Effector memory CD8-positive, alpha-beta T cell (primary cell): ENCODE measurements at regions not wholly inside any gene's neighbourhood (a gene's known extent, or its start where the extent isn't known, plus 50 kb on each side); places are given as distances from the start of the nearest gene placed in this dataset.

Experiments
- ATAC-seq: fragments of 150-1000 bp; cut with Tn5 transposase; replicated peaks from 2 replicates; pipeline ENCODE4 v1.10.0; 2021; ENCODE audit warnings: mild to moderate bottlenecking, moderate library complexity
- DNase-seq, 3 experiments: peaks; one replicate each; pipeline ENCODE4 v3.0.0; 2021
- H3K27ac Mint-ChIP-seq, 2 donors: one replicate each; pipeline ENCODE4 v1.8.0; 2022; ENCODE audit warnings: mild to moderate bottlenecking in 2 of 2, mixed read lengths in 2 of 2, moderate library complexity in 2 of 2
- H3K27me3 Mint-ChIP-seq, 2 donors: one replicate each; pipeline ENCODE4 v1.8.0; 2022; ENCODE audit warnings: mixed read lengths in 2 of 2
- H3K36me3 Mint-ChIP-seq: one replicate; pipeline ENCODE4 v1.8.0; 2022; ENCODE audit warnings: mild to moderate bottlenecking, moderate library complexity, mixed read lengths; ENCODE audit not compliant: insufficient read depth
- H3K4me1 Mint-ChIP-seq, 2 donors: one replicate each; pipeline ENCODE4 v1.8.0; 2022; ENCODE audit warnings: low read depth in 2 of 2, mixed read lengths in 2 of 2
- H3K4me3 Mint-ChIP-seq, 2 donors: one replicate each; pipeline ENCODE4 v1.8.0; 2022; ENCODE audit warnings: mild to moderate bottlenecking in 2 of 2, mixed read lengths in 2 of 2, moderate library complexity in 2 of 2
- H3K9me3 Mint-ChIP-seq, 2 donors: one replicate each; pipeline ENCODE4 v1.8.0; 2022; ENCODE audit warnings: mixed read lengths in 2 of 2

GRCh38 chr6:151154418-151154817 lies 85.3 kb upstream of the AKAP12 start:
- no peaks in the 10 kb centered on the region for H3K36me3 Mint-ChIP-seq
- ATAC-seq (no peak), DNase-seq (no peak)
- H3K4me3 Mint-ChIP-seq = no peak overlapping the region
- no peak overlapping the region for H3K27ac Mint-ChIP-seq
- H3K4me1 Mint-ChIP-seq = no peaks in the 10 kb centered on the region
- no peaks in the 10 kb centered on the region for H3K9me3 Mint-ChIP-seq
- peaks cover 30 to 39% of the 10 kb centered on the region in 2 donors for H3K27me3 Mint-ChIP-seq

GRCh38 chr6:151155095-151155494 lies 84.7 kb upstream of the AKAP12 start:
- DNase-seq = no peak
- H3K9me3 Mint-ChIP-seq = no peaks in the 10 kb centered on the region
- H3K4me1 Mint-ChIP-seq = no peaks in the 10 kb centered on the region

GRCh38 chr6:151160929-151161757 lies 78.6 kb upstream of the AKAP12 start:
- Mint-ChIP-seq H3K4me3 (no peak overlapping the region), H3K4me1 (no peaks in the 10 kb centered on the region), H3K27me3 (peaks cover 0 to 10% of the 10 kb centered on the region in 2 donors), H3K27ac (no peak overlapping the region), H3K9me3 (no peaks in the 10 kb centered on the region), H3K36me3 (no peaks in the 10 kb centered on the region)
- ATAC-seq (no peak), DNase-seq (no peak)

More at GRCh38 chr6:151155095-151155494, 84.7 kb upstream of the AKAP12 start:
- no peaks in the 10 kb centered on the region for H3K36me3 Mint-ChIP-seq
- no peak overlapping the region for H3K27ac Mint-ChIP-seq
- no peak overlapping the region for H3K4me3 Mint-ChIP-seq
- peaks cover 30 to 39% of the 10 kb centered on the region in 2 donors for H3K27me3 Mint-ChIP-seq
- ATAC-seq = no peak

- Mint-ChIP-seq H3K9me3 (no peaks in the 10 kb centered on the region), H3K4me3 (no peak overlapping the region), H3K4me1 (no peaks in the 10 kb centered on the region), H3K27ac (no peak overlapping the region), H3K36me3 (no peaks in the 10 kb centered on the region), H3K27me3 (peaks cover 0 to 18% of the 10 kb centered on the region in 2 donors)
- DNase-seq = no peak
- no peak for ATAC-seq
Measured at GRCh38 chr6:151164383-151164782, 75.4 kb upstream of the AKAP12 start.

- no peaks in the 10 kb centered on the region for H3K36me3 Mint-ChIP-seq
- H3K4me1 Mint-ChIP-seq = no peaks in the 10 kb centered on the region
- H3K9me3 Mint-ChIP-seq = no peaks in the 10 kb centered on the region
- DNase-seq = no peak
- no peak overlapping the region for H3K27ac Mint-ChIP-seq
- peaks cover 0 to 12% of the 10 kb centered on the region in 2 donors for H3K27me3 Mint-ChIP-seq
- H3K4me3 Mint-ChIP-seq = no peak overlapping the region
- no peak for ATAC-seq
Measured at GRCh38 chr6:151166180-151166579, 73.6 kb upstream of the AKAP12 start.

- Mint-ChIP-seq H3K4me3 (no peak overlapping the region), H3K27me3 (peaks cover 6 to 8% of the 10 kb centered on the region in 2 donors), H3K27ac (no peak overlapping the region), H3K9me3 (no peaks in the 10 kb centered on the region), H3K4me1 (no peaks in the 10 kb centered on the region), H3K36me3 (no peaks in the 10 kb centered on the region)
- ATAC-seq (no peak), DNase-seq (no peak)
Measured at GRCh38 chr6:151167034-151167433, 72.7 kb upstream of the AKAP12 start.

- no peaks in the 10 kb centered on the region for H3K4me1 Mint-ChIP-seq
- H3K9me3 Mint-ChIP-seq = no peaks in the 10 kb centered on the region
- H3K27ac Mint-ChIP-seq = no peak overlapping the region
Measured at GRCh38 chr6:151170622-151171246, 69.0 kb upstream of the AKAP12 start.

GRCh38 chr6:151172751-151173150 lies 67.0 kb upstream of the AKAP12 start:
- no peak for ATAC-seq
- no peak for DNase-seq
- no peak overlapping the region for H3K27ac Mint-ChIP-seq
- H3K36me3 Mint-ChIP-seq = no peaks in the 10 kb centered on the region
- H3K9me3 Mint-ChIP-seq = no peaks in the 10 kb centered on the region
- H3K4me3 Mint-ChIP-seq = no peak overlapping the region
- H3K4me1 Mint-ChIP-seq = no peaks in the 10 kb centered on the region
- H3K27me3 Mint-ChIP-seq = peaks cover 30 to 33% of the 10 kb centered on the region in 2 donors

More at GRCh38 chr6:151170622-151171246, 69.0 kb upstream of the AKAP12 start:
- no peak for ATAC-seq
- DNase-seq = no peak
- Mint-ChIP-seq H3K36me3 (no peaks in the 10 kb centered on the region), H3K4me3 (no peak overlapping the region), H3K27me3 (peaks cover 18 to 20% of the 10 kb centered on the region in 2 donors)

- ATAC-seq = no peak
- Mint-ChIP-seq H3K27ac (no peak overlapping the region), H3K36me3 (no peaks in the 10 kb centered on the region)
Measured at GRCh38 chr6:151175662-151176445, 63.9 kb upstream of the AKAP12 start.

GRCh38 chr6:151176911-151177770 lies 62.6 kb upstream of the AKAP12 start:
- H3K36me3 Mint-ChIP-seq = no peaks in the 10 kb centered on the region
- no peak overlapping the region for H3K27ac Mint-ChIP-seq
- H3K4me3 Mint-ChIP-seq = no peak overlapping the region
- ATAC-seq (no peak), DNase-seq (no peak)
- H3K27me3 Mint-ChIP-seq = peaks cover 47 to 70% of the 10 kb centered on the region in 2 donors
- H3K4me1 Mint-ChIP-seq = no peaks in the 10 kb centered on the region
- H3K9me3 Mint-ChIP-seq = no peaks in the 10 kb centered on the region

More at GRCh38 chr6:151175662-151176445, 63.9 kb upstream of the AKAP12 start:
- Mint-ChIP-seq H3K27me3 (peaks cover 55 to 57% of the 10 kb centered on the region in 2 donors), H3K4me1 (no peaks in the 10 kb centered on the region), H3K9me3 (no peaks in the 10 kb centered on the region), H3K4me3 (no peak overlapping the region)
- no peak for DNase-seq

- H3K9me3 Mint-ChIP-seq = no peaks in the 10 kb centered on the region
- peaks cover 47 to 70% of the 10 kb centered on the region in 2 donors for H3K27me3 Mint-ChIP-seq
- DNase-seq (no peak), ATAC-seq (no peak)
- no peak overlapping the region for H3K27ac Mint-ChIP-seq
- no peaks in the 10 kb centered on the region for H3K4me1 Mint-ChIP-seq
- H3K36me3 Mint-ChIP-seq = no peaks in the 10 kb centered on the region
- H3K4me3 Mint-ChIP-seq = no peak overlapping the region
Measured at GRCh38 chr6:151178373-151178772, 61.4 kb upstream of the AKAP12 start.

- H3K4me1 Mint-ChIP-seq = no peaks in the 10 kb centered on the region
- DNase-seq (no peak), ATAC-seq (no peak)
- H3K4me3 Mint-ChIP-seq = no peak overlapping the region
- no peak overlapping the region for H3K27ac Mint-ChIP-seq
- H3K27me3 Mint-ChIP-seq = peaks cover 47 to 70% of the 10 kb centered on the region in 2 donors
- H3K9me3 Mint-ChIP-seq = no peaks in the 10 kb centered on the region
- H3K36me3 Mint-ChIP-seq = no peaks in the 10 kb centered on the region
Measured at GRCh38 chr6:151179321-151179720, 60.4 kb upstream of the AKAP12 start.
